HG02981 (cell line): ENCODE measurements at regions not wholly inside any gene's neighbourhood (a gene's known extent, or its start where the extent isn't known, plus 50 kb on each side); places are given as distances from the start of the nearest gene placed in this dataset.

ENCODE experiments used
- ATAC-seq: cut with Tn5 transposase; IDR thresholded peaks from one replicate; pipeline ENCODE4 v1.9.1; 2021; ENCODE audit warnings: mild to moderate bottlenecking, moderate library complexity; ENCODE audit not compliant: unreplicated experiment

DNA sequence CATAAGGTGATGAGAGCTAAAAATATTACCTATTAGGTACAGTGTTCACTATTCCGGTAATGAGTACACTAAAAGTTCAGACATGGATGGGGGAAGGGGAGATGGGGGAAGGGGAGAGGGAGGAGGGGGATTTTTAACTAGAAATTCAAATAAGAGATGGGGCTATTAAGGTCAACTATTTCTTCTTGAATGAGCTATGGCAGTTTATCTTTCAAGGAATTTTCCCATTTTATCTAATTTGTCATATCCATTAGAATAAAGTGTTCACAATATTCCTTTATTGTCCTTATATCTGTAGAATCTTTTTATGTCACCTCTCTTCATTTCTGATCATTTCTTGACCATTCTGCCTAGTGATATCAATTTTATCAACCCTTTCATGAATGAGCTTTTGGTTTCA, 362.4 kb downstream of the SUCLA2 start:
- ATAC-seq, result no peak

- ATAC-seq, result no peak
These were observed 368.8 kb downstream of the SUCLA2 start for GRCh38 chr13:47632311-47632710.

DNA sequence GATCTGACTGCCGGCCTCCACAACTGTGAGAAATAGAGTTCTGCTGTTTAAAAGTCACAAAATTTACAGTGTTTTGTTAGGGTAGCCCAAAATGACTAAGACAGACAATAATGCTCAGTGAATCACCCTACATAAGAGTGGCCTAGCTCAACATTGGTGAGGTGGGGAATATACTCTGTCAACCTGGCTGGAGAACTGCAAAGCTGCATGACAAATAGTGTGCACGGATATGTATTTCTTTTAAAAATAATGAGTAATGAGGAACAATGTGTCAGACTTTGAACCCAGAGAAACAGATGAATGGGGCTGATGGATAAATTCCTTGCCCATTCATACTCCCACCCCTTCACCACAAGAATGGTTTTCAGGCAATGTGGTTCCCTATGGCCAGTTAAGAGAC, 372.4 kb downstream of the SUCLA2 start:
- no peak for ATAC-seq

GRCh38 chr13:47623862-47624261, 377.2 kb downstream of the SUCLA2 start:
- ATAC-seq, result no peak

GRCh38 chr13:47621931-47622330, 379.1 kb downstream of the SUCLA2 start:
- ATAC-seq, result no peak

DNA sequence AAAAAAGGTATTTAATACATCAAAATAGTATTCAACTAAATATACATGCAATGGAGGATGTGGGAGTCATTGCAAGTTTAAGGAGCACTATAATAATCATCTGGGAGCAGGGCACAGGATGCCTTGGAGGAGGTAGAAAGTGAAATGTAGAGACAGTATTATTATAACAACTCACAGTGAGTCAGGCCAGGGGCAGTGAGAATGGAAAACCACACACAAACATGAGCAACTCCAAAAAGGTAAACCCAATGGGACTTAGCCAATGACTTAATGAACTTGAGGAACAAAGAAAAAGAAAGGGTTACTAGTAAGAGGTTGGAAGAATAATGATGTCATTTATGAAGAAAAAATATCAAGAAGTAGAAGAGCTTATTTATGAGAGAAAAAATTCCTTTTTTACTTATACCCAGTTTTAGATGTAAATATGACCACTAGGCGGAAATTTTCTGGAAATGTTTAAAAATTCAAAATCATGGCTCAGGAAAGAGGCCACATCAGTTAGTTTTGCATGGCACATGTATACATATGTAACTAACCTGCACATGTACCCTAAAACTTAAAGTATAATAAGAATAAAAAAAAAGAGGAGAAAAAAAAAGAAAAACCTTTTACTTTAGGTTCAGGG, 389.3 kb downstream of the SUCLA2 start:
- ATAC-seq, result no peak

GRCh38 chr13:47610687-47611086, 390.4 kb downstream of the SUCLA2 start:
- no peak for ATAC-seq

DNA sequence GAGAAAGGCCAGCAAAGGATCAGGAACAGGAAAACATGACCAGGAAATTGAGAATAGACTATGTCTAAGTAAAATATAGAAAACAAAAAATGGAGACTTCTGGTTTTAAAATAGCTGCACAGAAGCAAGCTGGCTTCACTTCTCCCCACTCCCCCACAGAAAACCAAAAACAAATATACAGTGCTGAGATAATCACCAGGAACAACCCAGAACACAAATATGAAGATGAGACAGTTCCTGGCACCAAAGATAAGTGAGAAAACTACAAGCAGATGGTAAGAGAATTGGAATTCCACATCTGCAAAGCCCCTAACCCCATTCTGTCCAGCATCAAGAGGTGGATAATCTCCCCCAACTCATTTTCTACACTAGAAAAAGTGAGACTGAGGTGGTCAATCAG, 397.7 kb downstream of the SUCLA2 start:
- ATAC-seq, result no peak

DNA sequence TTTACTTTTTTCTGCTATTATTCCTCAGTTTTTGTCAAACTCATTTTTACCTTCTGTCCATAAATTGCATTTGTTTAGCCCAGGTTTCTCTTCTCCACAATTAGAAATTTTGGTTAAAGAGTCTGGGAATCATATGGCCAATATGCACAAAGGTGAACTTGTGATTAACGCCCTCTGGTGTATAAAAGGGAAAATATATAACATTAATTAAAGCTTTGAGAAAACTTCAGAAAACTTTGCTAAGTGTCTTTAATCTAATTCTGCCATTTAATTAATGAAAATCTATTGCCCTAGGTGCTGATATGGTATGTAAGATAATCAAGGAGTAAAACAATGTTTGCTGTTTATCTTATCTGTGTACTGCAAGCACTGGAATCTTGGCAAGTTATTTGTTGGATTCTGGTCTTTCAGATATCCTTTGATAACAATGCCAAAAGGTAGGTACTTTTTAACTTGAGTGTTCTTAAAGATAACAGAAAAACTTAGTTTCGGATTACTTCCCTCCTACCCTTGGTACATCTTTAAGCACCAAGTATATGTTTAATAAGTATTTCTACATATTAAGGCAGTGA, 402.6 kb downstream of the SUCLA2 start:
- ATAC-seq, result no peak

DNA sequence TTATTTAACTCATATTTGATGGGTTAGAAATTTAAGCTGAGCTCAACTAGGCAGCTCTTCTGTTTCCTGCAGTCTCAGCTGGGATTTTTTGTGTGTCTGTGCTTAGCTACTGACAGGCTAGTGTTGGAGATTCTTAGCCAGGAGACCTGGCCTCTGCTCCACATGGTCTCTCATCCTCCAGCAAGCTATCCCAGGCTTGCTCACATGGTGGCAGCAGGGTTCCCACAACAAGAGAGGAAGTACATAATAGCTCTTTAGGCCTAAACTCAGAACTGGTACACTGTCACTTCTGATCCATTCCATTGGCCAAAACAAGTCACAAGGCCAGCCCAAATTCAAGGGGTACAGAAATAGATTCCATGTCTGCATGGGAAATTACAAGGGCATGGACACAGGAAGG, 406.2 kb downstream of the SUCLA2 start:
- ATAC-seq, result no peak

DNA sequence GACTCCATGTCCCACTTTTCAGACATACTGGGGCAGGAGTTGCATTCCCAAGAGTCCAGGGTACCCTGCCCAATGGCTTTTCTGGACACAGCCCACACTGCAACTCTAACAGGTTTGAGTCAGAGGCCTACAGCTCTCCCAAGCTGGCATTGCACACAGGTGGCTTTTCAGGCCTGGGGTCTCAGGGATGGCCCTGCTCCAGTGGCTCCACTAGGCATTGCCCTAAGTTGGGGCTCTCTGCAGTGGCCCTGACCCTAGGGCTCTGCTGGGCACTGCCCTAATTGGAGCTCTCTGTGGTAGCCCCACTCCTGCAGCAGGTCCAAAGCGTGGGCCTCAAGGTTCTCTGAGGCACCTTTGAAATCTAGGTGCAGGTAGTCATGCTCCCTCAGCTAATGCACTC, 408.8 kb downstream of the SUCLA2 start:
- ATAC-seq, result no peak

- no peak for ATAC-seq
These were observed 412.4 kb downstream of the SUCLA2 start for GRCh38 chr13:47588676-47589075.

DNA sequence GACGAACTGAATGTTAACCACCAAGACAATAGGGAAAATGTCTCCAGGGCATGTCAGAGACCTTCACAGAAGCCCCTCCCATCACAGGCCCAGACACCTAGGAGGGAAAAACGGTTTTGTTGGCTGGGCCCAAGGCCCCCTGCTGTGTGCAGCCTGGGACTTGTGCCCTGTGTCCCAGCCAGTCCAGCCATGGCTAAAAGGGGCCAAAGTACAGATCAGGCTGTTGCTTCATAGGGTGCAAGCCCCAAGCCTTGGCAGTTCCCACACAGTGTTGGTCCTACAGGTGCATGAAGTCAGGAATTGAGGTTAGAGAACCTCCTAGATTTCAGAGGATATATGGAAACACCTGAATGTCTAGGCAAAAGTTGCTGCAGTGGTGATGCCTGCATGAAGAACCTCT, 428.7 kb downstream of the SUCLA2 start:
- ATAC-seq, result no peak

- ATAC-seq, result no peak
These were observed 437.0 kb downstream of the SUCLA2 start for GRCh38 chr13:47564041-47564440.

DNA sequence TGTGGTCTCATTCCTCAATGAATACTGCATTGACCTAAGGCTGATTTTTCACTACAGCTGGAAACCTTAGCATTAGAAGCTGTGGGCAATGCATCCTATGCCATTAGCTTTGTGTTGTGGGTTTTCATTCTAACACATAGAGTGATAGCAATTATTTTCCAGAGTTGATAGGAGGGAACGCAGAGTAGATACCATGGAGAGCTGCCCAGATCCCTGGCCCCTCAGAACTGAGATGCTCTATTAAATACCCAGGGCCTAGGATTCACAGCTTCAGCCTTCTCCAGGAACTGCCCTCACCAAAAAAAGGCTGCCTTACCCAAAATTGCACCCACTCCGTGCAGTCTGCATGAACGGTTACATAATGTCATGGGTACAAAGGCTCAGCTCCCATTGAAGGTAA, 444.4 kb downstream of the SUCLA2 start:
- ATAC-seq, result no peak

DNA sequence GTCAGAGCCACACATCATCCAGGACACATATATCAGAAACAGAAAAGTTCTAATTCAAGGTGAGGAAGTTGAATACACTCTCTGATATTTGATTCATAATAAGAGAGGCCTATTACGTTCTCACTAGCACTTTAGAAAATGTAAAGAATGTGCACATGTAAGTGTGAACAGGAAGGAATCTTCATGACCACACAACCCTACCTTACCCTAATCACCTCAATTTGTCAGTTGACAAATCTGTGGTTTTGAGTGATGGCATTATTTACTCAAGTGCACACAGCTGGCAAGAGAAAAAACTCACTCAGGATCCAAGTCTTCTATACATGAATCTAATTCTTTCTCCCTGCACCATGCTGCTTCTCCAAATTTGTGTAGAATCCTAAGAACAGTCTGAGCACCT, 445.8 kb downstream of the SUCLA2 start:
- no peak for ATAC-seq

GRCh38 chr13:47553329-47553977, 447.6 kb downstream of the SUCLA2 start:
- ATAC-seq, result no peak

GRCh38 chr13:47549219-47549752, 451.8 kb downstream of the SUCLA2 start:
- no peak for ATAC-seq

DNA sequence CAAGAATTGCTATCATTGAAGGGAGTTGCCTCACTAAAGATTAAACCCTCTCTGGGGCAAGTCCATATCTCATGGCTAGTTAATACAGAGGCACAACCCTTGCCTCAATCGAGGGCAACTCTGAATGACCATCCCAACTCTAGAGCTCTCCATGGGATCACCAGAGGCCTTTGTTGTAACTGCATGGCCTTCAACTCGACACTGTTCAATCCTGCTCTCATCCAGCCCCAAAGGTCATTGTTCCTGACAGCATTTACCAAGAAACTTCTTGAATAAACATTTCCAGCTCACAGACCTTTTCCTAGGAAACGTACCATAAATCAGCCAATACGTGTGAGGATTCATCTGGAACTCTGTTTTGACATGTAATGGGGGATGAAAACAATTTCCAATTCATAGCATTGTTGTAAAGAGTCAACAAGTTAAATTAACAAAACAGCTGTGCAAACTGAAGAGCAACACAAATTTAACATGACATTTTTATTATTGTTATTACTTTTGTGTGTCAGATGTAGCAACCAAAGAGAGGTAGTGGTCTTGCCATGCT, 452.7 kb downstream of the SUCLA2 start:
- ATAC-seq, result no peak

DNA sequence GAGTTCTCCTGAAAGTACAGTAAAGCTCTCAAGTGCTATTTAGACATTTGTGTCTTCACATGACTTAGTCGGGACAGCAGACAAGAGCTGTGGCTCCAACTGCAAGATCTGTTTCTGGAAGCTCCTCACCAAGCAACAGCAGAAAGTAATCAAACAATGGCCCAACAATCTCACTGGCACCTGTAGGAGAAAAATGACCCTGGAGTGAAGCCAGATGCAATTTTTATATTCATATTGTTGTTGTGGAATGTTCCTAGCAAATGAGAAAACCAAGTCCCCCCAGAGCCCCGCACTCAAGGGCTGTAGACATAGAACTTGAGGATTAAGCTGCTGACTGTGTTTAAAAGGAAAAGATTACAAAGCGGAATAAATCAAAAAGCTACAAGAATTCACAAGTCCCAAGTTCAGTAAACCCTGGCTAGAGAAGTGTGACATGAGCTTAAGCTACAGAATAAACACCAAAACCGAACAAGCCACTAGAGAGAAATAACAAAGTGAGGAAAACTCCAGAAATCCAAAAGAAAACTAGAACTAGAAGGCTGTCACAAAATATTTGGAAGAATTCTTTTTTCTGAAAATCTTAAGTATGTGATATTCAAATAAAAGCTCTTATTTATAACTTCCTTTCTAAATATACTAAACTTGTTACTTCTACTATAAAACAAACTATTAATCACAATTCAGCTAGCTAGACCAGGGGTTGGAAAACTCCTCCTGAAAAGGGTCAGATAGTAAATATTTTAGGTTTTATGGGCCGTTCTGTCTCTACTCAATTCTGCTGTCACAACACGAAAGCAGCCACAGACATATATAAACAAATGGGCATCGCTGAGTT, 454.5 kb downstream of the SUCLA2 start:
- ATAC-seq, result no peak
